NOMO-1 treated with DMSO at 0.1 percent for 48 hours (cell line): ENCODE measurements at regions not wholly inside any gene's neighbourhood (a gene's known extent, or its start where the extent isn't known, plus 50 kb on each side); places are given as distances from the start of the nearest gene placed in this dataset.

Source experiments
- DNase-seq: peaks from one replicate; lab custom pipeline; 2025; ENCODE audit not compliant: unreplicated experiment; lab: John Stamatoyannopoulos, UW

DNA sequence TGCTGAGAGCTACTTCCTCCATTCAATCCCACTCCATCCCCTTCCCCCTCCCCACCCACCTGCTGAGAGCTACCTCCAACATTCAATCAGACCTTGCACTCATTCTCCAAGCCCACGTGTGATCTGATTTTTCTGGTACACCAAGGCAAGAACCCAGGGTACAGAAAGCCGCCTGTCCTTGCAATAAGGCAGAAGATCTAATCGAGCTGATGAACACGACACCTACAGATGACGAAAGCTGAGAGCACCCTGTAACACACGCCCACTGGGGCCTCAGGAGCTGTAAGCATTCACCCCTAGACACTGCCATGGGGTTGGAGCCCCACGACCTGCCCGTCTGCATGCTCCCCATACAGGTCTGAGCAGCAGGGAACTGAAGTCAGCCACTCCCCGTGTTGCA lies 58.3 kb downstream of the TRIML1 start:
- DNase-seq: no peak

DNA sequence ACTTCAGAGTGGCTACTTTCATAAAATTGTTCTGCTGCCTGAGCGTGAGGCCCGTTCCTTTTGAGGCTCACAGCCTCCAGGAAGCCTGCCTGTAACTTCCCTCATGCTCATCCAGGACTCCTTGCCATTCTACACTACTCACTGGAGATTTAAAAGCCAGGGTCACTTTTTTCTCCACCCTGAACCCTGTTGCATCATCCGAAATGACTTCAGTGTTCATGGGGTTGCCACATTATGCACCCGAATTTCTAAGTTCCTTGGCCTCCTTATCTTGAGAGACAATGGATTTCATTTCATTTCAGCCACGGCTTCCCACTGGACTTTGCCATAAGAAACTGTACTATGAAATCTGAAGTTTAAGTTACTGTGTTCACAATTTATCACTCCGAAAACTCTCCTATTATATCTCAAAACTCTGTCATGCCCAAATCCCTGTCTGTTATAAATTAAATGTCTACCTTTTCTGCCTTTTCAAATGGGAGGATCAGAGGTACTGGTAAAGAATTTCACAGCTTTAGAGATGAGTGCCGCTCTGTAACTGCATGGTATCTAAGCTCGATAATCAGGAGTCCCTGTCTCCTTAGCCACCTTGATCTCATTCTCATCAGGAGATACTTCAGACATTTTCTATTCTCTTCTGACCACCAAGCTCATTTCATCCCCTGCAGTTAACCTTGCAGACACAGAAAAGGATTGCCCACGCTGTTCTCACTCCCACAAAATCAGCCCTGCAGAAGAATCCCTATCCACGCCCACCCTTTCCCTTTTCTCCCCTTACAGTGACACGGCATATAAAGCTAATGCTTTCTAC lies 59.9 kb downstream of the TRIML1 start:
- DNase-seq: no peak

DNA sequence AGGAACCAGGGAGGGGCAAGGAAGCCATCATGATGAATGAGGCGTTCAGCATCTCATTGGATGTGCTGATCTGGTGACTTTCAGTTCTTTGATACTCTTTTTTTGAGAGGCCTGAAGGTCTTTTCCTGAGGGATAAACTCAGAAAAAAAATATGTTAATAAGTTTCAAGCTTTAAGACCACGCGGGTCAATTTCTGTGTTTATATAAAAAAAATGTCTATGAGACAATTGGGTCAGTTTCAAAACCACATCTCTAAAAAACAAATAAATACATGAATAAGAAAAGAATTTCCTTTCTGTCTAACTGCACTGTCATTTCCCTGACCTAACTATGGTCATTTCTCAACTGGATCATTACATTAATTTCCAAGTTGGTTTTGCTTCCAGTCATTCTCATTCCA lies 62.6 kb downstream of the TRIML1 start:
- DNase-seq: no peak

DNA sequence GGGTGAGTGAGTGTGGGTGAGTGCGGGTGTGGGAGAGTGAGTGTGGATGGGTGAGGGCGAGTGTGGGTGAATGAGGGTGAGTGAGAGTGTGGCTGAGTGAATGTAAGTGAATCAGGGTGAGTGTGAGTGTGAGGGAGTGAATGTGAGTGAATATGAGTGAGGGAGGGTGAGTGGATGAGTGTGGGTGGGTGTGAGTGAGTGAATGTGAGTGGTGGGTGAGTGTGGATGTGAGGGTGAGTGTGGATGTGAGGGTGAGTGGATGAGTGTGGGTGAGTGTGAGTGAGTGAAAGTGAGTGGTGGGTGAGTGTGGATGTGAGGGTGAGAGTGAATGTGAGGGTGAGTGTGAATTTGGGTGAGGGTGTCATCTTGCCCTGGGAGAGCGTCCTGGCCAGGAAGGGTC lies 67.5 kb downstream of the TRIML1 start:
- no peak for DNase-seq

DNA sequence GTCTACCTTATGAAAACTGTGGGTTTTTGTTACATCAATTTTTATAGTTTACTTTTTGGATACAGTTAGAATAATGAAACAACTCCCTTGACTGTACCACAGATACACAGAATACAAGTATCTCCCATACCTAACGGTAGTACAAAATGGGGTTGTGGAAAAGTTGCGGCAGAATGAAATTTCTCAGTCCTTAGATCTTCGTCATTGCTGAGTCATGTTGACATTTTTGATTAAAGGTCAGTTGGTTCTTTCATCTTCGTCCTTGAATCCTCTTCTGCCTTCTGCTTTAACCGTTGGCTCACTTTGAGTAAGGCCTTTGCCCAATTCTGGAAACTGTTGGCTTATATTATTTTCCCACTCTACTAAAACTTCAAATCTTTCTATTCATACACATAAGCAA lies 75.6 kb downstream of the TRIML1 start:
- DNase-seq: no peak

DNA sequence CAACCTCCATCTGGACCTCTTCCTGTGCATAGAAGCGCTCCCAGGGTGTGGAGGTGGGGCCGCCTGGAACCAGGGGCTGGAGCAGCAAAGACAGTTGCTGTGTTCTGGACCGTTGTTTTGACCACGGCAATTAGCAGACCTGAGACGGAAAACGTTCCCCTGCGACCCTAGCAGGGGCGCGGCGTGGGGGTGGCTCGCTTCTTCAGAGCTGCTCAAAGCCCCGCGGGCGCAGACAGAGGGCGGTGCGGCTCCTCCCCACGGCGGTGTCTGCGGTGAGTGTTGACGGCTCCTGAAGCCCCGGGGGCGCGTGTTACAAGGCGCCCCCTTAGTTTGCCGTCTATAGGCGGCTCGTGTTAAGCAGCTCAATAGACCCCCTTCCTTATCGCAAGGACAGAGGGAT lies 79.2 kb downstream of the TRIML1 start:
- DNase-seq: no peak

DNA sequence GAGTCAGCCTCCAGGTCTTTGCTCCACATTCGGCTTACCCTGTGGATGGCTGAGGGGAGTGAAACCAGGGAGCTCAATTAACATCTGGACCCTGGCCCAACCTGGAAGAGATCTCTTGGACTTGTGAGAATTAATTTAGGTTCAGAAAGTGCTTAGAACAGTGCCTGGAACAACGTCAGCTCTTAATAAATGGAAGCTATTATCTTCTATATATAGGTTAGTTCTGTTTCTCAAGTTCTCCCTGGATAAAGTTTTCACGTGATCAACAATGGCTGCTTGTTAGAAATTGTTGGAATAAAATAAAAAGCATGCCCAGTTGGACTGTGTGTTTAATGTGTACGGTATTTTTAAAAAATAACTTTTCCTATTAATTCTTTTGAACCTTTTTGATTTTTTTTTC lies 80.8 kb downstream of the TRIML1 start:
- no peak for DNase-seq

DNA sequence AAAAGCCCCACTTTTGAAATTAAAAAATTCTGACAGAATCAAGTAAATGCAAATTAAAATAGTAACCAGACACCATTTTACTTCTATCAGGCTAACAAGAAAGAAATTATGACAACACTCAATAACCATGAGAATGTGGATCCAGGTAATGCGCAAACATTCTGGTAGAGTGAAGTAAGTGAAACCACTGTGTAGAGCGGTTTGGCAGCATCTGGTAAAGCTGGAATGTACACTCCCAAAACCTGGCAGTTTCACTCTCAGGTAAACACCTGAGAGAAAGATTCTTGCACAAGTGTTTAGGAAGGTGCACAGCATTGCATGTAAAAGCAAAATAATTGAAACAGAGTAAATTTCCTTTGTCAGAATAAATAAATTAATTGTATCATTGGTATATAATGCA lies 81.8 kb downstream of the TRIML1 start:
- DNase-seq: no peak

DNA sequence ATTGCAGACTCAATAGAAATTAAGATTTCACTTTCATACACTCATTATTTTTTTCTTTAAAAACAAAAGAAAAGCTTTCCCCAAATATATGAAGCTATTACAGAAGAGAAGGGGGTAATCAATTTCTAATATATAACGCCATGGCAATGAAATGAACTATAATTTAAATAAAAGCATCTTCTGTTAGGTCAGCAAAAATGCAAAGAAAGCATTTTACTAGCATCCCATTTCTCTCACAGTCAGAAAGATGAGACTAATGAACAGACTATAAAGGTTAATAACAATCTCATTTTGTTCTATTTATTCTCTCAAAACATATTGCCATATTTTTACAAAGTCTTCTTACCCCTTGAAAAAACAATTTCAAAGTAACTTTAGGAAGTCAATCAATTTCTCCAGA lies 89.0 kb downstream of the TRIML1 start:
- DNase-seq: no peak

DNA sequence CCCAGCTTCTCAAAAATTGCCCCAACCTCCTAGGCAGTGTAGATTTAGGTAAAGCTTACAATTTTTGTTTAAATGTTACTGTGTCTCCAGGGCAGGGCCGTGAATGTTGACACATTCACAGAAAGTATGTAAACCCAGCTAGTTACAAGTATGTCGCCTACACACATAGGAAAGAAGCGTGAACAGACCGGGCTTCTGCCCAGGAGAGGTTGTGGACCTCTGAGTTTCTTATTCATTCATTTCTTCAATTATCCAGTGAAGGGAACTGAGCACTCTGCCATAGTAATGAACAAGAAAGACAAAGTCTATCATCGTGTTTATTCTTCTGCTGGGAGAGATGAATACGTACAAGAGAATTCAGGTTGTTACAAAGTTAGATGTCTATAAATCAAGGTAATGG lies 93.2 kb downstream of the TRIML1 start:
- no peak for DNase-seq

DNA sequence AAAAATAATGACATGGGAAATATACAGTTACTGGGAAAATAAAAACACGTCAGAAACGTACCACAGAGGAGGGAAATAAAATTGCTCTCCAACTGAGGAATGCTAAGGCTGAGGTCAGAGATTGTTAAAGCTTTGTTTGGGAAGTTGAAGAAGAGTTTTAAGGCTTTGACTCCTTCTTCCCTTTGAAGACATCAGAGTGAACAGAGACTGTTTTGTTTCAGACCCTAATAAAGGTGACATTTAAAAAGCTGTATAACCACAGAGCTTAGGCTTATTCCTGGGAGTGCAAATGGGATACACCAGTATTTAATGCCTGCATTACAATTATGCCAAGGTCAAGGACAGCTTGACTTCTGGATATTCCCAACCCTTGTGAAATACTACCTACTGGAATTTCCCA lies 102.8 kb downstream of the TRIML1 start:
- no peak for DNase-seq

DNA sequence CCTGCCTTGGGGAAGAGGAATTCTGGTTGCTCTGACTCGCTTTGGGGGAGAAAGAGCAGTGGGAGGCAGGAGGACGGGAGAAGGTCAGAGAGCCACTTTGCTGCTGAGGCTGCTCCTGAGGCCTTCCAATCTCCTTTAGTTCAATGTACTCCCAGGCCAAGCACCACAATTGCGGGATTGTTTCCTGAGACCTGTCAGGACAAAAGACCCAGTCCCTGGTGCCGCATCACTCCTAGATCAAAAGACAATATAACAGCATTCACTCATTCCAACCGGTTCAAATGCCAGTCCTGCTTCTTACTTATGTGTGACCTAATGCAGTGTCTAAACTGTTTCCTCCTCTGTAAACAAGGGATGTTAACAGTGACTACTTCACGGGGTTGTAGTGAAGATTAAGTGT lies 106.4 kb downstream of the TRIML1 start:
- DNase-seq: no peak

DNA sequence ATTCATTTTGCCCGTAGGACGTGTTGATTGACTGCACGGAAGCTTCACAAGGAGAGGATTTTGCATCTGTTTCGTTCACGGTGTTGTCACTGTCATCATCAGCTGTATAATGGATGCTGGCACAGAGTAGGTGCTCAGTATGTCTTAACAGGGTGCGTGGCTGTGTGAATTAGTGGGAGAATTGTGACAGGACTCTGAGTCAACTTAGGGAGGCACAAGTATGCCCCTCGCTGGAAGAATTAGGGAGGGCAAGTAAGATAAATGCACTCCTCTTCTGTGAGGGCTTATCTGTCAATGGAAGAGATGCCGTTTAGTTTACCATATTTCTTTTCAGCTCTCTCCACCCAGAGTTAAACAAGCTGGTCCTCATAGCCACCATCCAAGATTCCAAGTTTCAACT lies 107.2 kb downstream of the TRIML1 start:
- DNase-seq: no peak

DNA sequence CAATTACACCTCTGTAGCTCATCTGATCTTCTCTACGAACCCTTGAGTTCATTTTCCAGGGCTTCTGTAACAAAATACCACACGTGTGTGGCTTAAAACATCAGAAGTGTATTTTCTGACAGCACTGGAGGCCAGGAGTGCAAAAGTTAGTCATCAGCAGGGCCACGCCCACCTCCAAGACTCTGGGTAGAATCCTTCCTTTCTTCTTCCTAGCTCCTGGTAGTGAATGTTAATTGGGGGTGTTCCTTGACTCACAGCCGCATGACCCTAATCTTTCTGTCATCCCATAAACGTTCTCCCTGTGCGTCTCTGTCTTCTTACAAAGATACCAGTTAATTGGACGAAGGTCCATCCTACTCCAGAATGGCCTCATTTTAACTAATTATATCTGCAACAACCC lies 115.0 kb downstream of the TRIML1 start:
- no peak for DNase-seq

DNA sequence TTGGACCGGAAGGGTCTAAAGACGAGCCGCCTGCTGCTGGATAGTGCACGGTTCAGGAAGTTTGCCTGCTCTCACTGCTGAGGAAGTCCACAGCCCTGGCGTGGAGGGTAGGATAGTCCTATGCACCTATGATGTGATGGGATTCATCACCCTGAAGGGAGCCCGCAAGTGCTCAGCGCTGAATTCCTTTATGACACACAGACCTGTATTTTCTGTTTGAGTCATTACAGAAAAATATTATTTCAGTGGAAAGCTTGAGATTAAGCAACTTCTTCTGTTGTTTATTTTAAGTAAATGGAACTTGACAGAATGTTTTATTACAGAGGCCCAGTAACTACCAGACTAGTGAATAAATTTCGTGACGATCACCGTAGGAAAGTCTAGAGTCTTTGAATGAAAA lies 123.2 kb downstream of the TRIML1 start:
- DNase-seq: no peak

DNA sequence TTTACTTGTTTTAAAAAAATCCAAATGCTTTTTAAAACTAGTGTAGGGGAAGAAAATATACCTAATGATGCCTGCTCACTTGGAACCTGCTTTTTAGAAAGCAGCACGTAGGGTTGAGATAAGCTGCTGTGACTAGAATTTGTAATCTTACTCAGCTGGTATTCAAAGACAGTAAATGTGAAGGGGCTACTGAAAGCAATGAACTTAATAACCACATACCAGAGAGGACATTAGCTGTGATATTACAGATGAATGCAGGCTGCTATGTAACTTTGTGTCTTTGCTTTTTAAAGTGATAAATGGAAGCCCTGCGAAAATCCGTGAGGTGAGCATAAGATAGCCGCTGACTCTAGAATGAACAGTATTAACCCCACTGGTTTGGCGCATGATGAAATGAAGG lies 124.1 kb downstream of the TRIML1 start:
- DNase-seq: no peak

DNA sequence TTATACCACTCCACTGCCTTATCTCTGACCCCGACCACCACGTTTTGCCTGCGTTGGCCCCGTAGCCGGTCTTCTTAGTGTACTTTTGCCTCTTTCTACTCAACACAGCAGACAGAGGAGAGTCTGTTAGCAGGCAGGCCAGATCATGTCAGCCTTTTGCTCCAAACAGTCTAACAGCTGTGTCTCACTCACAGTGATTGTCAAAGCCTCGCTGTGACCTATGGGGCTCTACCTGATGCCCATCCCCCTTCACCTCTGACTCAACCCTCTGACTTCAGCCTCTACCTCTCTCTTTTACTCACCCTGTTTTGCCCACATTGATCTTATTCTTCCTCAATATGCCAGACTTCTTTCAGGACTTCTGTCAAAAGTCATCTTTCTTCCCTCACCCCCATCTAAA lies 127.1 kb downstream of the TRIML1 start:
- no peak for DNase-seq

DNA sequence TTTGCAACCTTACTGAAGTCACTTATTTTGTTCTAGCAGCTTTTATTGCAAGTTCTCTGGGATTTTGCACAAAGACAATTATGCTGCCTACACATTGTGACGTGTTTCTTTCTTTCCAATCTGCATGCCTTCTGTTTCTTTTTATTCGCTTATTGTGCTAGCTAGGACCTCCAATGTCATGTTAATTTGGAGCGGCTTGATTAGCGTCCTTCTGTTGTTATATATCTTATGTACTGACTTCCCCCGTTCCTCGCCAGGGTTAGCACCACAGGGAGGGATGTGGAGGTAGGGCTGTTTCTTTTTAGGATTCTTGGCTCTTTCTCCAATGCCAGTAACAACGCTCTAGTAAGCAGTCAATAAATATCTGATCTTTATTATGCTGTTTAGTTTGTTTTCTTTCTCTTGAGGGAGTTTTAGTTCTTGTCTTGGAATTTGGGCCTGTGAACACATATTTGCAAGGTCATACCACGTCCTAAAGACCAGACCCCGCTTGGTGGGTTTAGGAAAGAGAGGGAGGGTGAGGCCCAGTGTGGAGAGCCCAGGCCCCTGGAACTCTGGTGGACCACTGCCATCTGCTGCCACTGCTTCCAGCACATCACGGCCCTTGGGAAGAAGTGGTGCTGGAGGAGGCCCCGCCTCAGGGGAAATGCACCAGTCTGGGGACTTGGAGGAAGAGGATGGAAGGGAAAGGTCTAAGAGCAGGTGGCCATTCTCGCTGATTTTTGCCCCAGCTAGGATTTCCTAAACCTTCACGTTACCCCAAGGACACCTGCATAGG lies 129.1 kb downstream of the TRIML1 start:
- DNase-seq: no peak

DNA sequence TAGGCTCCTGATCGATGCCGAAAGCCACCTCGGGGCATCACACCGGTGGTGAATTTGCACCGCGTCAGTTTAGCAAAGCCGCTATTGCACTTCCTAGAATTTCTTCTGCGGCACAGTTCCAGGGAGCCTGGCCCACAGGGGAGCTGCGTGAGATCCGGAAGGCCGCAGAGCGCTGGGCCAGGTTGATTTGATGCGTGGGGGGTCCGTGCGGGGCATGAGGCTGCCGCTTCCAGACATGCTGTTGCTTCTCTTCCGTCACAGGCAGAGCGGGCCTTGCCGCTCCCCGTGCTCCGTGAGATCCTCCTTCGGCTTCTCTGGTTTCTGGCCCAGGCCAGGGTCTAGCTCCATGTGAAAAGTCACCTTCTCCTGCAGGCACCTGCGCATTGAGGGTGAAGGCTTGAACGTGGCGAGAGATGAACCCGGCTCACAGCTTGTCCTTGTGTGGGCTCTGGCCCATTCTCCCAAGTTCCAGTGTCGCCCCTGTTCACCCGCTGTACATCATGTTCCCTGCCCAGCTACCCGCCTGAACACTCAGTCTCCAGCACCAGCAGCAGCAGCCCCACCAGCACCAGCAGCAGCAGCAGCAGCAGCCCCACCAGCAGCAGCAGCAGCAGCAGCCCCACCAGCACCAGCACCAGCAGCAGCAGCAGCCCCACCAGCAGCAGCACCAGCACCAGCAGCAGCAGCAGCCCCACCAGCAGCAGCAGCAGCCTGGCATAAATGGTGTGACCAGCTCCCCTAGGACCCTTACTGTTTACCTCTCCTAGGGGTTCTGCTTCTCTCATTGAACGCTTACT lies 131.2 kb downstream of the TRIML1 start:
- no peak for DNase-seq

DNA sequence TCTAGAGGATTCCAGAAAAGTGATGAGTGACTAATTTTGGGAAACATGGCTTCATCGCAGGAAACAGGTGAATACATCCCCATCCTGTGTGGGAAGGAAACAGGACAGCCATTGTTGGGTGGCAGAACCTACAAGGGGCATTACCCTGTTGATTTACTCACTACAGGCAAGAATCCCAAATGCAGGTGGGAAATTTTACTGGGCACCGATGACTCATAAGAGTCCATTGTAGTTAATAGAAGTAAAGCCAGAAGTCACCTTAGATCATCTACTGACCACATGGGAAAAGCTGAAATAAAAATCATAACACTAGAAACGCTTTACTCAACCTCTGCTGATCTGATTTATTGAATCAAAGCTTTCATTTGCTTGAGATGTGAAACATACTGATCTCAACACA lies 136.4 kb downstream of the TRIML1 start:
- DNase-seq: no peak

DNA sequence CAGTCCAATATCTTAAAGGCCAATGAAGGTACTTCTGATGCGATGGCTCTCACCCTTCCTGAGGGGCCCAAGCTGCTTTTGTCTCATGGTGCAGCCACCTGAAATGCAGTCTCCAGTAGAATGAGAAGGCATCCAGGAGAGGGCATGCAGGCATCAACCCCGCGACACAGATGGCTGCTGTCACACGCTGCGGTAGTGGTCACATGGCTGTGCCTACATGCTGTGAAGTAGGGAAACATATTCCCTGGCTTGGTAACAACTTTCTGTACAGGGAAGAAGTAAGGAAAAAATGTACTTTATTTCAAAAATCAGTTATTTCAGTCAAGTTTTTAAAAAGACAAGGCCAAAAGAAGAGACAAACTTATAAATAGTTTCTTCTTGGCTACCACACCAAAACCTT lies 139.9 kb downstream of the TRIML1 start:
- no peak for DNase-seq
